Large intestine (tissue), 3 donors: ENCODE measurements at regions not wholly inside any gene's neighbourhood (a gene's known extent, or its start where the extent isn't known, plus 50 kb on each side); places are given as distances from the start of the nearest gene placed in this dataset.

Experiments used
- DNase-seq, 2 donors: peaks; one replicate each; pipeline versions ENCODE4 v3.0.0 to v3.0.0-alpha.2; 2013
- H3K27ac ChIP-seq: one replicate; pipeline ENCODE4 v1.5.1; 2013; ENCODE audit warnings: low read length
- H3K27me3 ChIP-seq: 2 replicates; pipeline ENCODE4 v1.6.1; 2013; ENCODE audit warnings: low read length; ENCODE audit not compliant: control insufficient read depth, insufficient read depth
- H3K36me3 ChIP-seq: 2 replicates; pipeline ENCODE4 v1.6.1; 2013; ENCODE audit warnings: low read length; ENCODE audit not compliant: control insufficient read depth, insufficient read depth
- H3K4me1 ChIP-seq: one replicate; pipeline ENCODE4 v1.6.1; 2013; ENCODE audit warnings: low read length; ENCODE audit not compliant: control insufficient read depth, insufficient read depth
- H3K4me3 ChIP-seq: one replicate; pipeline ENCODE4 v1.5.1; 2013; ENCODE audit warnings: low read length
- H3K9me3 ChIP-seq: one replicate; pipeline ENCODE4 v1.6.1; 2013; ENCODE audit warnings: mild to moderate bottlenecking, low read depth, low read length, moderate library complexity; ENCODE audit not compliant: control insufficient read depth
- WGBS: methylation state at CpG from one replicate; pipeline ENCODE4 v1.1.5; 2013; ENCODE audit warnings: low lambda C conversion rate; ENCODE audit not compliant: insufficient coverage; 5-methylcytosine and 5-hydroxymethylcytosine counted together

GRCh38 chr3:184440151-184440550 is 60.3 kb downstream of the CHRD start:
- no peak overlapping the region for H3K27ac ChIP-seq
- DNase-seq = no peak
- no peaks in the 10 kb centered on the region for H3K27me3 ChIP-seq
- WGBS = no CpG with 5 or more reads among the region's 4 CpGs
- no peaks in the 10 kb centered on the region for H3K9me3 ChIP-seq
- H3K36me3 ChIP-seq = no peaks in the 10 kb centered on the region
- H3K4me3 ChIP-seq = no peak overlapping the region
- H3K4me1 ChIP-seq = no peaks in the 10 kb centered on the region

GRCh38 chr3:184441202-184441900 is 61.5 kb downstream of the CHRD start:
- H3K27ac ChIP-seq = no peak overlapping the region
- H3K27me3 ChIP-seq = no peaks in the 10 kb centered on the region
- H3K4me3 ChIP-seq = no peak overlapping the region
- no peak for DNase-seq
- 50% methylated on average over 1 of the region's 8 CpGs for WGBS
- H3K4me1 ChIP-seq = no peaks in the 10 kb centered on the region
- H3K9me3 ChIP-seq = no peaks in the 10 kb centered on the region
- H3K36me3 ChIP-seq = no peaks in the 10 kb centered on the region

GRCh38 chr3:184443364-184443763 is 63.5 kb downstream of the CHRD start:
- no peaks in the 10 kb centered on the region for H3K36me3 ChIP-seq
- no peak for DNase-seq
- no peaks in the 10 kb centered on the region for H3K27me3 ChIP-seq
- no peak overlapping the region for H3K4me3 ChIP-seq
- no peaks in the 10 kb centered on the region for H3K9me3 ChIP-seq
- H3K4me1 ChIP-seq = no peaks in the 10 kb centered on the region
- no peak overlapping the region for H3K27ac ChIP-seq
- WGBS = no CpG with 5 or more reads among the region's 8 CpGs

GRCh38 chr3:184443831-184444230 is 64.0 kb downstream of the CHRD start:
- no CpG with 5 or more reads among the region's 5 CpGs for WGBS
- no peak overlapping the region for H3K4me3 ChIP-seq
- no peaks in the 10 kb centered on the region for H3K36me3 ChIP-seq
- H3K27me3 ChIP-seq = no peaks in the 10 kb centered on the region
- H3K27ac ChIP-seq = no peak overlapping the region
- H3K9me3 ChIP-seq = no peaks in the 10 kb centered on the region
- H3K4me1 ChIP-seq = no peaks in the 10 kb centered on the region
- no peak for DNase-seq

- H3K9me3 ChIP-seq = no peaks in the 10 kb centered on the region
- no peak overlapping the region for H3K4me3 ChIP-seq
- no peaks in the 10 kb centered on the region for H3K4me1 ChIP-seq
- WGBS = no CpG with 5 or more reads among the region's 8 CpGs
- no peaks in the 10 kb centered on the region for H3K27me3 ChIP-seq
- H3K27ac ChIP-seq = no peak overlapping the region
- no peak for DNase-seq
- H3K36me3 ChIP-seq = no peaks in the 10 kb centered on the region
Observed at GRCh38 chr3:184448321-184449160, 68.7 kb downstream of the CHRD start.

GRCh38 chr3:184449161-184449515 is 69.3 kb downstream of the CHRD start:
- DNase-seq = no peak
- WGBS = no CpG with 5 or more reads among the region's 5 CpGs
- Histone ChIP-seq H3K9me3 (no peaks in the 10 kb centered on the region), H3K27ac (no peak overlapping the region), H3K36me3 (no peaks in the 10 kb centered on the region), H3K4me1 (no peaks in the 10 kb centered on the region), H3K27me3 (no peaks in the 10 kb centered on the region), H3K4me3 (no peak overlapping the region)

GRCh38 chr3:184450547-184450946 is 70.7 kb downstream of the CHRD start:
- Histone ChIP-seq H3K4me1 (no peaks in the 10 kb centered on the region), H3K27me3 (peaks cover 4% of the 10 kb centered on the region), H3K9me3 (no peaks in the 10 kb centered on the region), H3K36me3 (no peaks in the 10 kb centered on the region), H3K4me3 (no peak overlapping the region), H3K27ac (no peak overlapping the region)
- no peak for DNase-seq
- WGBS = no CpG with 5 or more reads among the region's 4 CpGs

- Histone ChIP-seq H3K9me3 (no peaks in the 10 kb centered on the region), H3K4me3 (no peak overlapping the region), H3K27ac (no peak overlapping the region), H3K27me3 (peaks cover 4% of the 10 kb centered on the region), H3K4me1 (no peaks in the 10 kb centered on the region), H3K36me3 (no peaks in the 10 kb centered on the region)
- 60% methylated on average over 1 of the region's 5 CpGs for WGBS
- DNase-seq = no peak
Observed at GRCh38 chr3:184453296-184453695, 73.4 kb downstream of the CHRD start.

- H3K27ac ChIP-seq = no peak overlapping the region
- no peaks in the 10 kb centered on the region for H3K4me1 ChIP-seq
- H3K9me3 ChIP-seq = no peaks in the 10 kb centered on the region
- WGBS = no CpG with 5 or more reads among the region's 3 CpGs
- no peak overlapping the region for H3K4me3 ChIP-seq
- H3K27me3 ChIP-seq = peaks cover 4% of the 10 kb centered on the region
- DNase-seq = no peak
- H3K36me3 ChIP-seq = no peaks in the 10 kb centered on the region
Observed at GRCh38 chr3:184455991-184456390, 76.1 kb downstream of the CHRD start.

- no CpG with 5 or more reads among the region's 4 CpGs for WGBS
- no peaks in the 10 kb centered on the region for H3K4me1 ChIP-seq
Observed at GRCh38 chr3:184456476-184456875, 76.6 kb downstream of the CHRD start.

More at GRCh38 chr3:184456476-184456875, 76.6 kb downstream of the CHRD start:
- Histone ChIP-seq H3K27me3 (peaks cover 4% of the 10 kb centered on the region), H3K27ac (no peak overlapping the region), H3K36me3 (no peaks in the 10 kb centered on the region), H3K4me3 (no peak overlapping the region), H3K9me3 (no peaks in the 10 kb centered on the region)
- no peak for DNase-seq
